ENCODE measurements at regions not wholly inside any gene's neighbourhood (a gene's known extent, or its start where the extent isn't known, plus 50 kb on each side); places are given as distances from the start of the nearest gene placed in this dataset.

DNA sequence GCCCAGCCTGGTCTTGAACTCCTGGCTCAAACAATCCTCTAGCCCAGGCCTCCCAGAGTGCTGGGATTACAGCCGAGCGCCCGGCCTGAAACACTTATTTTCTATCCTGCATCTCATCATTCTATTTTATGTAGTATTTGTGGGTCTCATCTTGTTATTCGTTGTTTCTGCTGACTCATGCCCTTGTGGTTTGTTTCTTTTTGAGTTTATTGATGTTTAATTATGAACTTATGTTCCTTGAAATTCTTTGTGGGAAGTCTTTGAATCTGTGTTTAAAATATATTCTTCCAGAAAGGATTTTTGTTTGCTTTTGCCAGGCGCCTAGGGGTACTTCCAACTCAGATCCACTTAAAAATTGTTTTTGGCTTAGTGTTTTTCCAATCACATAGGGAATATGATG lies 78.3 kb upstream of the C15orf39 start:
- TF ChIP-seq, protein P1, sequence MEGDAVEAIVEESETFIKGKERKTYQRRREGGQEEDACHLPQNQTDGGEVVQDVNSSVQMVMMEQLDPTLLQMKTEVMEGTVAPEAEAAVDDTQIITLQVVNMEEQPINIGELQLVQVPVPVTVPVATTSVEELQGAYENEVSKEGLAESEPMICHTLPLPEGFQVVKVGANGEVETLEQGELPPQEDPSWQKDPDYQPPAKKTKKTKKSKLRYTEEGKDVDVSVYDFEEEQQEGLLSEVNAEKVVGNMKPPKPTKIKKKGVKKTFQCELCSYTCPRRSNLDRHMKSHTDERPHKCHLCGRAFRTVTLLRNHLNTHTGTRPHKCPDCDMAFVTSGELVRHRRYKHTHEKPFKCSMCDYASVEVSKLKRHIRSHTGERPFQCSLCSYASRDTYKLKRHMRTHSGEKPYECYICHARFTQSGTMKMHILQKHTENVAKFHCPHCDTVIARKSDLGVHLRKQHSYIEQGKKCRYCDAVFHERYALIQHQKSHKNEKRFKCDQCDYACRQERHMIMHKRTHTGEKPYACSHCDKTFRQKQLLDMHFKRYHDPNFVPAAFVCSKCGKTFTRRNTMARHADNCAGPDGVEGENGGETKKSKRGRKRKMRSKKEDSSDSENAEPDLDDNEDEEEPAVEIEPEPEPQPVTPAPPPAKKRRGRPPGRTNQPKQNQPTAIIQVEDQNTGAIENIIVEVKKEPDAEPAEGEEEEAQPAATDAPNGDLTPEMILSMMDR (IDR thresholded peaks at IDR 0.05 in 8 of 11, conservative IDR thresholded peaks at IDR 0.05 in 3 of 11), result no peak
- TF ChIP-seq POLR2A (IDR thresholded peaks at IDR 0.05), result no peak

Data from spleen (tissue), 7 donors.